ENCODE measurements at regions not wholly inside any gene's neighbourhood (a gene's known extent, or its start where the extent isn't known, plus 50 kb on each side); places are given as distances from the start of the nearest gene placed in this dataset.
"Not testable (repeated sequence)": the region's sequence is repeated elsewhere in the genome, so short reads cannot be mapped to it uniquely, and the experiment has no call there.

- DNase-seq = not testable (repeated sequence)
These were observed 124.3 kb downstream of the TP53TG3F start for GRCh38 chr16:33583702-33584101.

- DNase-seq = not testable (repeated sequence)
These were observed 129.2 kb downstream of the TP53TG3F start for GRCh38 chr16:33588589-33588988.

- not testable (repeated sequence) for DNase-seq
These were observed 133.9 kb downstream of the TP53TG3F start for GRCh38 chr16:33593344-33593743.

GRCh38 chr16:33595074-33595473 is 135.7 kb downstream of the TP53TG3F start:
- DNase-seq = not testable (repeated sequence)

- not testable (repeated sequence) for DNase-seq
These were observed 141.6 kb downstream of the TP53TG3F start for GRCh38 chr16:33601029-33601428.

GRCh38 chr16:33623535-33624077 is 164.2 kb downstream of the TP53TG3F start:
- not testable (repeated sequence) for DNase-seq

- DNase-seq = not testable (repeated sequence)
These were observed 169.5 kb downstream of the TP53TG3F start for GRCh38 chr16:33628895-33629294.

GRCh38 chr16:33631713-33632112 is 172.3 kb downstream of the TP53TG3F start:
- DNase-seq = not testable (repeated sequence)

GRCh38 chr16:33634057-33634456 is 174.6 kb downstream of the TP53TG3F start:
- not testable (repeated sequence) for DNase-seq

GRCh38 chr16:33636760-33637159 is 177.3 kb downstream of the TP53TG3F start:
- not testable (repeated sequence) for DNase-seq

GRCh38 chr16:33643270-33643669 is 183.9 kb downstream of the TP53TG3F start:
- DNase-seq = not testable (repeated sequence)

- DNase-seq = not testable (repeated sequence)
These were observed 184.4 kb downstream of the TP53TG3F start for GRCh38 chr16:33643698-33644381.

GRCh38 chr16:33646386-33646785 is 187.0 kb downstream of the TP53TG3F start:
- DNase-seq = not testable (repeated sequence)

GRCh38 chr16:33655756-33656155 is 196.3 kb downstream of the TP53TG3F start:
- not testable (repeated sequence) for DNase-seq

- not testable (repeated sequence) for DNase-seq
These were observed 197.0 kb downstream of the TP53TG3F start for GRCh38 chr16:33656394-33656793.

GRCh38 chr16:33657717-33658116 is 198.3 kb downstream of the TP53TG3F start:
- DNase-seq = not testable (repeated sequence)

- DNase-seq = not testable (repeated sequence)
These were observed 221.4 kb downstream of the TP53TG3F start for GRCh38 chr16:33680791-33681190.

GRCh38 chr16:33700320-33700719 is 240.9 kb downstream of the TP53TG3F start:
- not testable (repeated sequence) for DNase-seq

GRCh38 chr16:33706845-33707590 is 247.6 kb downstream of the TP53TG3F start:
- not testable (repeated sequence) for DNase-seq

GRCh38 chr16:33707591-33707934 is 248.2 kb downstream of the TP53TG3F start:
- DNase-seq = not testable (repeated sequence)

- DNase-seq = not testable (repeated sequence)
These were observed 250.7 kb downstream of the TP53TG3F start for GRCh38 chr16:33709856-33710695.

- DNase-seq = not testable (repeated sequence)
These were observed 251.3 kb downstream of the TP53TG3F start for GRCh38 chr16:33710696-33711087.

GRCh38 chr16:33711616-33712015 is 252.2 kb downstream of the TP53TG3F start:
- DNase-seq = not testable (repeated sequence)

Data from stimulated activated CD4-positive, alpha-beta T cell treated with anti-CD3 and anti-CD28 coated beads, Interleukin-15, amount 100 ng/mL, for 24 hours (primary cell).